ENCODE measurements at regions not wholly inside any gene's neighbourhood (a gene's known extent, or its start where the extent isn't known, plus 50 kb on each side); places are given as distances from the start of the nearest gene placed in this dataset.

- no peak overlapping the region for H2BK20ac ChIP-seq (ENCODE audit: low read depth, low read length, poor library complexity, severe bottlenecking)
- Mint-ChIP-seq H3K36me3 (ENCODE audit: insufficient read depth in 1 of 3, low read depth in 3 of 3) (peaks cover 0 to 4% (median 0%) of the 10 kb centered on the region in 3 experiments; a peak in 2 of 7 replicates), H3K9me3 (peaks cover 0 to 3% of the 10 kb centered on the region in 2 experiments; a peak in 2 of 5 replicates), H3K27me3 (ENCODE audit: low read depth) (no peaks in the 10 kb centered on the region), H3K27ac (peak overlapping the region in 1 of 3 experiments; percentile 66; a peak in 2 of 7 replicates), H3K4me1 (peaks cover 8 to 12% of the 10 kb centered on the region in 2 experiments), H3K4me3 (no peak overlapping the region)
- no peaks in the 10 kb centered on the region for H3K79me1 ChIP-seq (ENCODE audit: insufficient read depth, low read depth, low read length, poor library complexity, severe bottlenecking)
- H4K5ac ChIP-seq (ENCODE audit: insufficient read length, low read depth, low read length): no peak overlapping the region
- no peaks in the 10 kb centered on the region for H3K79me2 ChIP-seq (ENCODE audit: insufficient read depth, low read length)
- no CpG with 5 or more reads among the region's 2 CpGs for WGBS (ENCODE audit: extremely low coverage, insufficient read length, low lambda C conversion rate)
- H3K4ac ChIP-seq (ENCODE audit: low read depth, low read length): no peak overlapping the region
- no peak overlapping the region for H3K14ac ChIP-seq (ENCODE audit: insufficient read depth, low read length)
- H3K27me3 ChIP-seq (ENCODE audit: insufficient read depth, low read length): no peaks in the 10 kb centered on the region
- TF ChIP-seq CTCF (conservative IDR thresholded peaks at IDR 0.05): no peak
- no peak for DNase-seq
- H2BK5ac ChIP-seq (ENCODE audit: insufficient read length, low read length): no peak overlapping the region
- no peak overlapping the region for H3K9ac ChIP-seq (ENCODE audit: extremely low read depth, insufficient read length, low read length)
- H2AK5ac ChIP-seq (ENCODE audit: insufficient read length, low read length): no peak overlapping the region
- H2BK12ac ChIP-seq (ENCODE audit: insufficient read length, low read depth, low read length): no peak overlapping the region
- no peak overlapping the region for H3T11ph ChIP-seq (ENCODE audit: low read length)
- no peak overlapping the region for H3K23ac ChIP-seq (ENCODE audit: insufficient read length, low read depth, low read length)
- H4K8ac ChIP-seq (replicated peaks; ENCODE audit: insufficient read length, low read depth, low read length): no peak overlapping the region
- H3K4me2 ChIP-seq (ENCODE audit: insufficient read depth, insufficient read length, low read length): no peak overlapping the region
- H3K27ac ChIP-seq (ENCODE audit: insufficient read length, low read depth, low read length): no peak overlapping the region
- H3K18ac ChIP-seq (ENCODE audit: insufficient read length, low read depth, low read length): no peak overlapping the region
- no peaks in the 10 kb centered on the region for H3K9me3 ChIP-seq (ENCODE audit: control insufficient read depth, low read depth, low read length)
- no peak overlapping the region for H4K91ac ChIP-seq (ENCODE audit: insufficient read length, low read depth, low read length)
- H2BK15ac ChIP-seq (ENCODE audit: low read depth, low read length): no peak overlapping the region
- no peaks in the 10 kb centered on the region for H3K4me1 ChIP-seq (ENCODE audit: insufficient read depth, low read length)
- H3K56ac ChIP-seq (ENCODE audit: insufficient read length, low read depth, low read length): no peak overlapping the region
- no peaks in the 10 kb centered on the region for H3K23me2 ChIP-seq (ENCODE audit: insufficient read length, low read depth, low read length, poor library complexity, severe bottlenecking)
- no peak overlapping the region for H2BK120ac ChIP-seq (ENCODE audit: low read depth, low read length, poor library complexity, severe bottlenecking)
- H4K20me1 ChIP-seq (ENCODE audit: control insufficient read depth, insufficient read depth, insufficient read length): no peaks in the 10 kb centered on the region
- no peak overlapping the region for H2AFZ ChIP-seq (ENCODE audit: low read length)
Observed at GRCh38 chr12:126419131-126419530, 1353.9 kb downstream of the AACS start.

Measured in H9 (cell line).